Kidney (tissue), 13 donors: ENCODE measurements at regions not wholly inside any gene's neighbourhood (a gene's known extent, or its start where the extent isn't known, plus 50 kb on each side); places are given as distances from the start of the nearest gene placed in this dataset.

Experiments
- DNase-seq, 5 donors: peaks; one replicate each; pipeline ENCODE4 v3.0.0-alpha.2; 2013 to 2020
- FAIRE-seq: peaks from 2 replicates; lab custom pipeline; 2012; peaks lifted over from hg19 to GRCh38; lab: Jason Lieb, UNC
- H3K27ac ChIP-seq, 2 donors: one replicate each; pipeline ENCODE4 v1.7.0; 2013; ENCODE audit warnings: low read depth in 2 of 2, low read length in 2 of 2, inconsistent platforms in 1 of 2
- H3K27me3 ChIP-seq: one replicate; pipeline ENCODE4 v1.7.1; 2013; ENCODE audit warnings: low read length, inconsistent platforms; ENCODE audit not compliant: control insufficient read depth, insufficient read depth
- H3K36me3 ChIP-seq, 3 donors: one replicate each; pipeline versions ENCODE4 v1.7.0 to v1.7.1; 2013; ENCODE audit warnings: low read length in 3 of 3, control low read depth in 1 of 3, inconsistent platforms in 1 of 3; ENCODE audit not compliant: insufficient read depth in 3 of 3, control insufficient read depth in 2 of 3
- H3K4me1 ChIP-seq, 3 donors: one replicate each; pipeline versions ENCODE4 v1.7.0 to v1.7.1; 2013; ENCODE audit warnings: low read length in 3 of 3, inconsistent platforms in 1 of 3, low read depth in 1 of 3; ENCODE audit not compliant: control insufficient read depth in 2 of 3, insufficient read depth in 2 of 3
- H3K4me3 ChIP-seq, 3 donors: one replicate each; pipeline versions ENCODE4 v1.7.0 to v1.8.1; 2013; ENCODE audit warnings: low read length in 3 of 3, control low read depth in 1 of 3, inconsistent platforms in 1 of 3
- H3K9ac ChIP-seq, 3 donors: one replicate each; pipeline versions ENCODE4 v1.7.0 to v1.7.1; 2013; ENCODE audit warnings: low read length in 3 of 3, control low read depth in 1 of 3, inconsistent platforms in 1 of 3
- H3K9me3 ChIP-seq, 3 donors: one replicate each; pipeline versions ENCODE4 v1.7.0 to v1.7.1; 2013; ENCODE audit warnings: low read length in 3 of 3, control low read depth in 1 of 3, inconsistent platforms in 1 of 3; ENCODE audit not compliant: control insufficient read depth in 2 of 3, insufficient read depth in 1 of 3
- CTCF ChIP-seq: IDR thresholded peaks from 3 replicates; pipeline ENCODE4 v1.5.1; 2012; ENCODE audit warnings: mild to moderate bottlenecking, moderate library complexity, borderline replicate concordance; ENCODE audit not compliant: insufficient read depth; ENCODE audit errors: extremely low read depth
- intact Hi-C: fragments of 100-400 bp; cut with DNase I; formaldehyde crosslinking; loops from one replicate; pipeline ENCODE4 v1.11.1; 2022
- donor health status: control.
- donor health status: control.
- donor health status: control.
- donor health status: control.
- donor health status: control.
- donor health status: DM: yes; HTN: yes; CAD: no.
- donor health status: Normal renal cell carcinoma (clear cell type).

- no peak for FAIRE-seq
Measured at GRCh38 chr7:97503367-97504094, 228.4 kb upstream of the TAC1 start.

DNA sequence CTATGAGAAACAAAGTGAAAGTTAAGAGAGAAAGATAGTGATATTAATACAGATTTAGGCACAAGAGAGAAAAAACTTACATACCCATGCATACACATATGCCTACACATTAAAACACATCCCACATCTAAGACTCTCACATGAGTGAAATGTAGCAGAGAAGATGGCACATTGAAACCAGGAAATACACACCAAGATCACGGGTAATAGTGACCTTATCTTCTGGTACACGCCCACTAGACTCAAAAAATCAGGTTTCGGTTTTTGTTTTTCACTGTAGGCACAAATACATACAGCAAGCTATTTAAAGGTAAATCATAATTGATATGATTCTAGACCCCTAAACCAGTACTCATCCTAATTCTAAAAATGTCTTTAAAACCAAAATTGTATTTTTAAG, 225.2 kb upstream of the TAC1 start:
- Histone ChIP-seq H3K9ac (no peak overlapping the region), H3K4me3 (no peak overlapping the region), H3K27ac (no peak overlapping the region), H3K36me3 (no peaks in the 10 kb centered on the region), H3K4me1 (no peaks in the 10 kb centered on the region), H3K9me3 (no peaks in the 10 kb centered on the region), H3K27me3 (no peaks in the 10 kb centered on the region)
- no peak for FAIRE-seq
- intact Hi-C loops: loop anchor here (10.0 kb wide), 1 partner anchor 338 kb away; no protein-coding TSS in a partner anchor
- TF ChIP-seq CTCF: no peak
- no peak for DNase-seq

More at GRCh38 chr7:97503367-97504094, 228.4 kb upstream of the TAC1 start:
- Histone ChIP-seq H3K4me1 (no peaks in the 10 kb centered on the region), H3K27me3 (no peaks in the 10 kb centered on the region), H3K9me3 (no peaks in the 10 kb centered on the region), H3K36me3 (no peaks in the 10 kb centered on the region), H3K4me3 (no peak overlapping the region), H3K9ac (no peak overlapping the region), H3K27ac (no peak overlapping the region)
- TF ChIP-seq CTCF: no peak
- intact Hi-C loops: loop anchor here (10.0 kb wide), 1 partner anchor 341 kb away; no protein-coding TSS in a partner anchor
- peak in 1 of 5 donors; percentile 38 for DNase-seq

DNA sequence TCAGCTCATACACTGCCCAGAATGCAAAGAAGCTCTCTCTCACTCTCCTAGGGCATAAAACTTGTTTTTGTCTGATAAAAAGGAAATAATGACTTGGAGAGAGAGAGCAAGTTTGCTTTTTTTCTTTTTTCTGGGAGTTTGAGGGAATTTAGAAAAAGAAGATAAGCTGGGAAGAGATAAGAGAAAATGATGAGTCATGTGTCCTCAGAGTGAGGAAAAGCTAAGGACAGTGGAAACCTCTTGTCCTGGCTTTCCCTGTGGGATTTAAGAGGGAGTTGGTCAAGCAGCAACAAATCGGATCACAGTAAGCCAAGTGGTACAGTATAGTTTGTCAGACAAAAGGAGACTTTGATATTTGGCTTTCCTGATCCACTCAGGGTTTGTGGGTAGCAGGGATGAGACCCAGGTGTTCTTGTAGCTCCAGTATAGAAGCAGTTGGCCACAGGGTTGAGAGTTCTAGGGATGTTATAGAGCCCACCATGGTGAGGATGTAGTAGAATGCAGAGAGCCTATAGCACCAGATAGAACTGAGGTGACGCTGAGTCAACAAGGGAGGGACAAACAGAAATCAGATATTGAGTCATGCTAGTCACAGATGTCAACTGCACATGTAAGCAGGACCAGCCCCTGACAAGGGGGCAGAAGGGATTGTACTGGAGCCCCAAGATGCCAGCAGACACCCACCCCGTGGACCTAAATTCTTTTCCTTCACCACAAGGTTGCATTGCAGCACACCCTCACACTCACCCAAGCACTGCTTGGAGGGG, 219.3 kb upstream of the TAC1 start:
- no peak for FAIRE-seq
- TF ChIP-seq CTCF: no peak
- Histone ChIP-seq H3K4me1 (no peaks in the 10 kb centered on the region), H3K36me3 (no peaks in the 10 kb centered on the region), H3K4me3 (no peak overlapping the region), H3K27me3 (no peaks in the 10 kb centered on the region), H3K9ac (no peak overlapping the region), H3K9me3 (no peaks in the 10 kb centered on the region), H3K27ac (no peak overlapping the region)
- no peak for DNase-seq
- intact Hi-C loops: no loop called here
